IMR-90 (cell line): ENCODE measurements at regions not wholly inside any gene's neighbourhood (a gene's known extent, or its start where the extent isn't known, plus 50 kb on each side); places are given as distances from the start of the nearest gene placed in this dataset.

Experiments
- ATAC-seq: fragments of 200-7000 bp; cut with Tn5 transposase; 2 replicates; pipeline ENCODE4 v1.9.1; 2020; ENCODE audit warnings: low read depth, mild to moderate bottlenecking, moderate library complexity
- BruUV-seq: library from RNA; stranded (reverse); fragments of 400-500 nt; replicated peaks from 2 replicates; lab custom pipeline; 2021; lab: Mats Ljungman, UMichigan
- CTCF ChIA-PET: fragments of 300-600 bp; formaldehyde crosslinking; extraction: SDS; loops from one replicate; lab custom pipeline; 2021; ENCODE audit warnings: antibody characterized with exemption; lab: Yijun Ruan, JAX
- POLR2A ChIA-PET: fragments of 300-600 bp; sonication (Branson Sonifier 250); formaldehyde crosslinking; loops from one replicate; lab custom pipeline; 2022; ENCODE audit warnings: antibody characterized with exemption; ENCODE audit not compliant: unreplicated experiment; lab: Charles Lee
- DNase-seq: peaks from one replicate; pipeline ENCODE4 v3.0.0; 2013
- H2AFZ ChIP-seq: replicated peaks from 2 replicates; pipeline ENCODE3; 2013; ENCODE audit warnings: low read length, mild to moderate bottlenecking; ENCODE audit not compliant: poor library complexity
- H2AK5ac ChIP-seq: 2 replicates; pipeline ENCODE4 v1.6.1; 2013; ENCODE audit warnings: low read depth, low read length, inconsistent platforms
- H2AK9ac ChIP-seq: replicated peaks from 2 replicates; pipeline ENCODE3; 2013; ENCODE audit warnings: mild to moderate bottlenecking, low read depth, low read length, moderate library complexity; ENCODE audit not compliant: poor library complexity
- H2BK120ac ChIP-seq: 2 replicates; pipeline ENCODE4 v1.6.1; 2013; ENCODE audit warnings: low read depth, low read length, inconsistent platforms
- H2BK15ac ChIP-seq: 3 replicates; pipeline ENCODE4 v1.6.1; 2013; ENCODE audit warnings: low read depth, low read length, inconsistent platforms
- H2BK20ac ChIP-seq: 2 replicates; pipeline ENCODE4 v1.6.1; 2013; ENCODE audit warnings: low read depth, mild to moderate bottlenecking, inconsistent platforms, low read length, moderate library complexity
- H2BK5ac ChIP-seq: 2 replicates; pipeline ENCODE4 v1.6.1; 2013; ENCODE audit warnings: mild to moderate bottlenecking, low read depth, low read length, inconsistent platforms; ENCODE audit not compliant: poor library complexity, severe bottlenecking
- H3K14ac ChIP-seq: replicated peaks from 2 replicates; pipeline ENCODE4 v1.6.1; 2013; ENCODE audit warnings: low read depth, low read length, inconsistent platforms
- H3K18ac ChIP-seq: 2 replicates; pipeline ENCODE4 v1.6.1; 2013; ENCODE audit warnings: low read depth, low read length, control low read depth
- H3K23ac ChIP-seq: 2 replicates; pipeline ENCODE4 v1.6.1; 2013; ENCODE audit warnings: low read depth, low read length, inconsistent platforms
- H3K27ac ChIP-seq: 2 replicates; pipeline ENCODE4 v1.5.1; 2013; ENCODE audit warnings: mild to moderate bottlenecking, control low read depth, low read length; ENCODE audit not compliant: insufficient read depth
- H3K27me3 ChIP-seq: 2 replicates; pipeline ENCODE4 v1.6.1; 2013; ENCODE audit warnings: low read length; ENCODE audit not compliant: control insufficient read depth, insufficient read depth
- H3K36me3 ChIP-seq: 2 replicates; pipeline ENCODE4 v1.6.1; 2013; ENCODE audit warnings: low read length, mixed read lengths; ENCODE audit not compliant: control insufficient read depth, insufficient read depth
- H3K4ac ChIP-seq: 2 replicates; pipeline ENCODE4 v1.6.1; 2013; ENCODE audit warnings: low read depth, low read length, inconsistent platforms
- H3K4me1 ChIP-seq: 2 replicates; pipeline ENCODE4 v1.6.1; 2013; ENCODE audit warnings: low read length, mixed read lengths; ENCODE audit not compliant: control insufficient read depth, insufficient read depth
- H3K4me2 ChIP-seq: 2 replicates; pipeline ENCODE4 v1.6.1; 2013; ENCODE audit warnings: low read depth, mild to moderate bottlenecking, control low read depth, low read length, moderate library complexity
- H3K4me3 ChIP-seq: 2 replicates; pipeline ENCODE4 v1.5.1; 2013; ENCODE audit warnings: low read depth, mild to moderate bottlenecking, control low read depth, low read length, moderate library complexity; ENCODE audit not compliant: insufficient read depth
- H3K56ac ChIP-seq: 2 replicates; pipeline ENCODE4 v1.6.1; 2013; ENCODE audit warnings: low read length, inconsistent platforms; ENCODE audit not compliant: insufficient read depth; ENCODE audit errors: extremely low read depth
- H3K79me1 ChIP-seq, 2 experiments: 2 replicates each; pipeline ENCODE4 v1.6.1; 2013; ENCODE audit warnings: low read length in 2 of 2, inconsistent platforms in 1 of 2, low read depth in 1 of 2
- H3K9ac ChIP-seq: 2 replicates; pipeline ENCODE4 v1.6.1; 2013; ENCODE audit warnings: low read depth, low read length, control low read depth
- H3K9me1 ChIP-seq: 2 replicates; pipeline ENCODE4 v1.6.1; 2013; ENCODE audit warnings: low read length, inconsistent platforms; ENCODE audit not compliant: insufficient read depth
- H3K9me3 ChIP-seq: 2 replicates; pipeline ENCODE4 v1.6.1; 2013; ENCODE audit warnings: low read length; ENCODE audit not compliant: control insufficient read depth, insufficient read depth
- H4K20me1 ChIP-seq: 2 replicates; pipeline ENCODE4 v1.6.1; 2013; ENCODE audit warnings: low read length, inconsistent platforms; ENCODE audit not compliant: insufficient read depth
- H4K5ac ChIP-seq: 2 replicates; pipeline ENCODE4 v1.6.1; 2013; ENCODE audit warnings: mild to moderate bottlenecking, low read depth, low read length, control low read depth
- H4K8ac ChIP-seq, 2 experiments: 2 replicates each; pipeline ENCODE4 v1.6.1; 2013; ENCODE audit warnings: low read depth in 2 of 2, low read length in 2 of 2, control low read depth in 1 of 2, inconsistent platforms in 1 of 2
- H4K91ac ChIP-seq: 2 replicates; pipeline ENCODE4 v1.6.1; 2013; ENCODE audit warnings: low read depth, low read length, inconsistent platforms; ENCODE audit not compliant: insufficient read depth
- BHLHE40 ChIP-seq: fragments of 150-350 bp; IDR thresholded peaks from 2 replicates; pipeline ENCODE4 v1.6.1; 2016; ENCODE audit warnings: mild to moderate bottlenecking, low read depth, low read length
- CEBPB ChIP-seq: IDR thresholded peaks from 2 replicates; pipeline ENCODE4 v1.6.1; 2012; ENCODE audit warnings: low read depth, low read length, improper control_type of control experiment
- CHD1 ChIP-seq: IDR thresholded peaks from 2 replicates; pipeline ENCODE4 v1.6.1; 2012; ENCODE audit warnings: low read depth, low read length, improper control_type of control experiment
- ELK1 ChIP-seq: fragments of 150-350 bp; IDR thresholded peaks from 2 replicates; pipeline ENCODE4 v1.6.1; 2016; ENCODE audit warnings: low read depth, mild to moderate bottlenecking, low read length, moderate library complexity, borderline replicate concordance
- FOS ChIP-seq: fragments of 150-350 bp; IDR thresholded peaks from 2 replicates; pipeline ENCODE4 v1.6.1; 2016; ENCODE audit warnings: low read depth, low read length
- MAFK ChIP-seq: IDR thresholded peaks from 2 replicates; pipeline ENCODE4 v1.6.1; 2012; ENCODE audit warnings: low read depth, low read length, improper control_type of control experiment
- MAZ ChIP-seq: IDR thresholded peaks from 2 replicates; pipeline ENCODE4 v1.6.1; 2012; ENCODE audit warnings: low read depth, mild to moderate bottlenecking, low read length, improper control_type of control experiment, moderate library complexity, borderline replicate concordance
- MXI1 ChIP-seq: IDR thresholded peaks from 2 replicates; pipeline ENCODE4 v1.6.1; 2012; ENCODE audit warnings: low read depth, mild to moderate bottlenecking, low read length, moderate library complexity, borderline replicate concordance
- NFE2L2 ChIP-seq: fragments of 150-350 bp; IDR thresholded peaks from 2 replicates; pipeline ENCODE4 v1.6.1; 2016; ENCODE audit warnings: low read depth, mild to moderate bottlenecking, low read length
- RAD21 ChIP-seq: IDR thresholded peaks from 2 replicates; pipeline ENCODE4 v1.6.1; 2012; ENCODE audit warnings: low read length, improper control_type of control experiment
- RCOR1 ChIP-seq: IDR thresholded peaks from 2 replicates; pipeline ENCODE4 v1.6.1; 2012; ENCODE audit warnings: mild to moderate bottlenecking, low read length, improper control_type of control experiment; ENCODE audit not compliant: insufficient replicate concordance
- RFX5 ChIP-seq: IDR thresholded peaks from 2 replicates; pipeline ENCODE4 v1.8.0; 2012; ENCODE audit warnings: low read depth, mild to moderate bottlenecking, low read length, moderate library complexity
- SMC3 ChIP-seq: fragments of 150-350 bp; IDR thresholded peaks from 2 replicates; pipeline ENCODE4 v1.6.1; 2016; ENCODE audit warnings: low read depth, mild to moderate bottlenecking, antibody characterized with exemption, low read length, moderate library complexity
- USF2 ChIP-seq: fragments of 150-350 bp; IDR thresholded peaks from 2 replicates; pipeline ENCODE4 v1.6.1; 2017; ENCODE audit warnings: mild to moderate bottlenecking, antibody characterized with exemption, low read length, low read depth
- WGBS, 2 experiments: methylation state at CpG; one replicate each; pipeline versions ENCODE4 v1.1.5 to v1.1.7; 2013; ENCODE audit warnings: missing lambda C conversion rate in 2 of 2; ENCODE audit not compliant: insufficient read length in 1 of 2; ENCODE audit errors: extremely low coverage in 2 of 2; 5-methylcytosine and 5-hydroxymethylcytosine counted together
- dilution Hi-C: fragments of 300-500 bp; cut with HindIII; formaldehyde crosslinking; loops from one replicate; pipeline ENCODE4 v1.14.3; 2018; ENCODE audit warnings: low sequenced_read_pairs; ENCODE audit not compliant: unreplicated experiment
- in situ Hi-C: fragments of 300-500 bp; cut with MboI; formaldehyde crosslinking; loops from 3 replicates; pipeline ENCODE4 v1.14.3; 2019; ENCODE audit warnings: low sequenced_read_pairs, inconsistent platforms, mixed read lengths
- intact Hi-C: fragments of 100-400 bp; cut with micrococcal nuclease; formaldehyde crosslinking; loops from 2 replicates; pipeline ENCODE4 v1.10.0; 2022

- ChIA-PET CTCF (no interaction called here), POLR2A (no interaction called here)
- Histone ChIP-seq H3K4me1 (peaks cover 18% of the 10 kb centered on the region), H3K9me1 (peaks cover 4% of the 10 kb centered on the region), H3K36me3 (no peaks in the 10 kb centered on the region), H3K79me1 (no peaks in the 10 kb centered on the region), H3K27ac (no peak overlapping the region), H4K91ac (0 out of 2 replicates have a peak overlapping the region, but pooled peaks have one; percentile 37), H3K56ac (no peak overlapping the region), H2BK20ac (peak overlapping the region; percentile 76; the same call in 1 of the 2 replicates), H3K9ac (no peak overlapping the region), H3K18ac (peak overlapping the region; percentile 25; the same call in 1 of the 2 replicates), H4K5ac (no peak overlapping the region; the same call in 1 of the 2 replicates), H3K4me3 (no peak overlapping the region), H2BK120ac (peak overlapping the region; percentile 94; the same call in 1 of the 2 replicates), H4K20me1 (no peaks in the 10 kb centered on the region), H2AFZ (no peak overlapping the region), H3K4me2 (no peak overlapping the region), H3K4ac (peak overlapping the region; percentile 55; the same call in 1 of the 2 replicates), H2BK5ac (peak overlapping the region; percentile 92), H4K8ac (no peak overlapping the region), H2BK15ac (no peak overlapping the region), H3K9me3 (no peaks in the 10 kb centered on the region), H2AK9ac (peak overlapping the region; percentile 45), H3K23ac (no peak overlapping the region), H2AK5ac (no peak overlapping the region), H3K14ac (no peak overlapping the region; the same call in 1 of the 2 replicates), H3K27me3 (no peaks in the 10 kb centered on the region)
- ATAC-seq: no peak
- BruUV-seq: no TSS peak
- in situ Hi-C loops: no loop called here
- WGBS, 2 experiments: no CpG with 5 or more reads among the region's 6 CpGs
- TF ChIP-seq RFX5 (no peak), RCOR1 (no peak), CHD1 (no peak), SMC3 (no peak), RAD21 (no peak), USF2 (no peak), BHLHE40 (no peak), FOS (peak; percentile 22; the same call in 1 of the 2 replicates), CEBPB (peak; percentile 57; the same call in 1 of the 2 replicates), MAZ (no peak), MXI1 (no peak), ELK1 (no peak), MAFK (no peak), NFE2L2 (no peak)
- intact Hi-C loops: loop anchor here (5.0 kb wide), 1 partner anchor 38 kb away; no protein-coding TSS in a partner anchor
- dilution Hi-C loops: no loop called here
- DNase-seq: peak; percentile 69
These were observed 88.8 kb downstream of the TMX1 start for GRCh38 chr14:51328772-51329353.
